A172 (cell line): ENCODE measurements at regions not wholly inside any gene's neighbourhood (a gene's known extent, or its start where the extent isn't known, plus 50 kb on each side); places are given as distances from the start of the nearest gene placed in this dataset.

Source experiments
- DNase-seq: peaks from one replicate; pipeline ENCODE4 v3.0.0-alpha.2; 2015; ENCODE audit warnings: low spot score

DNA sequence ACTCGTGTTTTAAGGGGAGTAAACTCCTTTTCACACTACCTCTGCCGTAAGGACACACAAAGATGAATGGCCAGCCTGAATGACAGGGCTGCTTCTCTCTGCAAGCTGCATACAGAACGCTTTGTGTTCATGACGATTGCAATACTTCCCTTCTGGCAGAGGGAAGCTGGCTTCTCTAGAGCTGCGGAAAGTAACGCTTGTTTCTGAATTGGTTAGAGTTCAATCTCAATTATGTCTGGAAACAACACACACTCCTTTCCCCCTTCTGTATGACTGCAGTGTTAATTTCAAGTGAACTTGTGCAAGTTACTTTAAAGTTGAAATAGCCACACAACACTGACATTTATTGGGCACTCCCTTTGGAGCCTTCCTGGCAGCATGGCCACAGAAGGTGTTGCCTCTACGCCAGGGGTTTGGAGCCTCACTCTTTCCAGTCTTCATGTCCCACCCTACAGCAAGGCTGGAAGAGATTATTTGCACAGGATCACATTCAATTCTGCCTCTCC lies 242.6 kb downstream of the NDFIP2 start:
- no peak for DNase-seq

DNA sequence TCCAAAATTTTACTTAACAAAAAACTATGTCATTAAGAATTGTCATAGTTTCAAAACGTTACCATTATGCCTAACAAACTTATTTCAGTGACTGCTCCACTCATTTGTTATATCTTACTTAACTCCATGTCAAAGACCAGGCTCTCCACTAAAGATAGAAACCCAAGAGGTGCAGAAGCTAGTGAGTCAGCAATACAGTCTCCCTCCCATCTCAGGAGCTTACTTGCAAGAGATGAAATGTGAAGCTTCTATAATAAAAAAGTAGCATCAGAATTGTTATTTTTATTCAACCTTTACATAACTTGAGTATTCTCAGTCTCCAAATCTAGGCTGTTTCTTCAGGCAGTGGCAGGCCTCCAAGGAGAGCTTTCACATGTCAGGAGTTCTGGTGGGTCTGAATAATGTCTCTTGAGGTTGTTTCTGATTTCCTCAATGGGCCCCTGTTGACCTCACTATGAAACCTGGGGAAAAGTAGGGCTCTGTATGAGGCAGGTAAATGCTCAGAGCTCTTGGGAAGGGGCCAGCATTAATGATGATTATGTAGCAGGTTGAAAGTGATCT lies 242.0 kb downstream of the NDFIP2 start:
- no peak for DNase-seq

DNA sequence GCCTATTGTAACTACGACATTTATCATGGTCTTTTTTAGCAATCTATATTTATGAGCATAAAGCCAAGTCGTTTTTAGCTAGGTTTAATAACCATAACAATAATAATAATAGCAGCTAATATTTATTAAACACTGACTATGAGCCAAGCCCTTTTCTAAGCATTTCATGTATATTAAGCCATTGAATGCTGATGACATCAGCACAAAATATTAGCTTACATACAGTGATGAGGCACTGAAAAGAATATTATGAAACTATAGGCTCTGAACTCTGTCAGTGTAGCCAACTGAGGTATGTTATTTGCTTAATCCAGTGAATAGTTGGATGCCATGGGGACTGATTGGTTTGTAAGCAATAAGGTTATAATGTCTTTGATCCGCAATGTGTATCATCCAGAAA lies 235.2 kb downstream of the NDFIP2 start:
- no peak for DNase-seq

DNA sequence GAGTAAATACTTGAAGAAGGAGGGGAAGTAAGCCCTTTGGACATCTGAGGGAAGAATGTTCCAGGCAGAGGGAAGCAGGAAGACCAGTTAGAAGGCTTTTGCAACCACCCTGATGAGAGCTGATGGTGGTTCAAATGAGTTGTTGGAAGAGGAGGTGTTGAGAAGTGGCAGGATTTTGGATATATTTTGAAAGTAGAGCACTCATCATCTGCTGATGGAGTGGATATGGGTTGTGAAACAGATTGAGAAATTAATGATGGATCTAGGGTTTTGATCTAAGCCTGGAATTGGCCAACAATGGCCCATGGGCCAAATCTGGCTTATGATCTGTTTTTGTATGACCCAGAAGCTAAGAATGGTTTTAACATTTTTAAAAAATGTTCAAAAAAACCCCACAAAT lies 230.7 kb downstream of the NDFIP2 start:
- DNase-seq = no peak

DNA sequence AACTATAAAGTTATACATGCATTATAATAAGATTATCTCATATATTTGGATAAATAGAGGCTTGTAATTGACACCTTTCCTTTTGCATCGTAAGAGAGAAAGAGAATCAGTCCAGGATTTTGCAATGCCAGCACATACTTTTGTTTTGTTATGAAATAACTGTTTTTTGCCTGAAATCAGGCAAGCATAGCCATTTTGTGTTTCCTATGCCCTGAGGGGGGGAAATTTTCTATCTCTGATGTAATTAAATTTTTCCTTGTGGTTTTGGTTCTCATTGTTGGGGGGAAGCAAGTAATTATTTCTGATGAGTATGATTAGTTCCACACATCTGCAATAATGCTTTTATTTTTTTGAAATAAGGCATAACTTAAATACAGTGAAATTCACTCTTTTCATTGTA lies 229.4 kb downstream of the NDFIP2 start:
- DNase-seq = no peak

DNA sequence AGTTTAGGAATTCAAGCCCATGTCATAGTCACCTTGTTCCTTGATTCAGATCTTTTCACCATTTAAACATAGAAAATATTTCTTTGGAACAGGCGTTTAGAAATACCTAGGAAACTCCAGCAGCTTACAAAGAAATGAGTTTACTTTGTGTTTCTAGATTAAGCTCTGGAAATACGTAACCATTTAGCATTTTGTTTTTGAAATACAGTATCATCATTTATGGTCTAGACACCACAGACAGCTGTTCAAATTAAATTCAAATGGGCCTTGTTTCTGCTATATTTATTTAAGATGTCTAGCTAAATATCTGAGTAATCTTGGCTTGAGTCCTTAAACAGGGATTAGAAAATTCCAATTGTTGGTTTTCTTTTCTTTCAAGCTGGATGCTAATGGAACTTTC lies 228.5 kb downstream of the NDFIP2 start:
- DNase-seq = peak; percentile 4

DNA sequence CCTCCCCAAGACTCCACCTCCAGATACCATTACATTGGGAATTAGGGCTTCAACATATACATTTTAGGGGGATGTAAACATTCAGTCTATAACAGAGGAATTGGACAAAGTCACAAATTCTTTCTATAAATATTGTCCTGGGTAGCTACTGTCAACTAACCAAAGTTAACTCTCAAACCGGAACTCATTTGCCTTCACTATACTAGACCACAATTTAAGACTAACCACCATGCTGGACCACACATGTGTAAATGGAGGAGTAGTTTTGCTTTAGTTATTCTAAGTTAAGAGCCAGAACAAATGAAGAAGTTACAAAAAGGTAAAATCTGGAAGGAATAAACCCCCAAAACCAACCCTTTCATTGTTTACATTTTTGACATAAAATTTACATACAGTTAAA lies 222.8 kb downstream of the NDFIP2 start:
- DNase-seq = no peak

DNA sequence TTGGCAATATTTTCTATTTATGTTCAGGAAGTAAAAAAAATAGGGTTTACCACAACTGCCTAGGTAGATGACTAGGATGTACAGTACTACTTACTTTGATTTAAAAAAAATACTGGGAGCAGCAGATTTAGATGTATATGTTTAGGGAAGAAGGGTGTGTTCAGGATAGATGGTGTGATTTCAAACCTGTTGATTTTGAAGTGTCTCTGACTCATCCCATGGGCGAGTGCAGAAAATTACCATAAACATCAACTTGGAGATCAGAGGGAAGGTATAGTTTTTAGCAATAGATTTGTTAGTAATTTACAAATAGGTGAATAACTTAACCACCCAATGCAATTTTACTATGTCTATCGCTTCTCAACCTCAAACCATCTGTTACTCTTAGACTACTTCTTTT lies 214.8 kb downstream of the NDFIP2 start:
- DNase-seq = no peak

DNA sequence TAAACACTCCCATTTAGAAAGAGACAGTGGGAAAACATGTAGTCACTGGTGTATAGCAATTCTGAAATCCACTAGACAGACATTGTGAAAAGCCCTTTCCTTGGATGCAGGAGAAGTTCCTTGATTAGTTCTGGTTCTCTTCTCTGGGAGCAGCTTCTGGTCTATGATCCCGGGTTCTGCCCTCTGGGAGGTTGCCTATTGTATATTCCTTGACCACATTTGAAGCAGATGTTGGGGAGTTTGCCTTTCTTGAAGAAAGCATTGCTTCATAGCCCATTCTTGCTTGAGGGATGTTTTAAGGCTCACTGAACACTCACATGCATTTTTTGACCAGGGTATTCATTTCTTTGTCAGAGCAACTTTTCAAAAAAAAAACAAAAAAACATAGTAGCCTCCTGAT lies 211.9 kb downstream of the NDFIP2 start:
- DNase-seq = no peak

DNA sequence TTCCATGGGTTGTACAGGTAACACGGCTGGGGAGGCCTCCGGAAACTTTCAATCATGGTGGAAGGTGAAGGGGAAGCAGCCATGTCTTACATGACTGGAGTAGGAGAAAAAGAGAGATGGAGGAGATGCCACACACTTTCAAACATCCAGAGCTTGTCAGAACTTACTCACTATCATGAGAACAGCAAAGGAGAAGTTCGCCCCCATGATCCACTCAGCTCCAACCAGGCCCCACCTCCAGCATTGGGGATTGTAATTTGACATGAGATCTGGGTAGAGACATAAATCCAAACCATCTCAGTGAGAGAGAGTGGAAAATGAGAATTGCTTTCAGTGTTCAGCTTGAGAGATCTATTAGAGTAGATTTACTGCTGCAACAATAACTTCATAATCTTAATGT lies 210.9 kb downstream of the NDFIP2 start:
- no peak for DNase-seq

DNA sequence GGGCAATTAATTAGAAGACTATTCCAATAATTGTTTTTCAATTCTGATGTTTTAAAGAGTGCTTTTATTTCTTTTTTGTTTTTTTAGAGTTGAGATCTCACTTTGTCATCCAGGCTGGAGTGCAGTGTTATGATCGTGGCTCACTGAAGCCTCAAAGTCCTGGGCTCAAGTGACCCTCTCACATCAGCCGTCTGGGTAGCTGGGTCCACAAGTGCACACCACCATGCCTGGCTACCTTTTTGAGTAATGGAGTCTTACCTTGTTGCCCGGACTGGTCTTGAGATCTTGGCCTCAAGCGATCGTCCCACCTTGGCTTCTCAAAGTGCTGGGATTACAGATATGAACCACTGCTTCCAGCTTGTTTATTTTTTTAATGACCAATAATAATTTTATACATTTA lies 207.8 kb downstream of the NDFIP2 start:
- no peak for DNase-seq

DNA sequence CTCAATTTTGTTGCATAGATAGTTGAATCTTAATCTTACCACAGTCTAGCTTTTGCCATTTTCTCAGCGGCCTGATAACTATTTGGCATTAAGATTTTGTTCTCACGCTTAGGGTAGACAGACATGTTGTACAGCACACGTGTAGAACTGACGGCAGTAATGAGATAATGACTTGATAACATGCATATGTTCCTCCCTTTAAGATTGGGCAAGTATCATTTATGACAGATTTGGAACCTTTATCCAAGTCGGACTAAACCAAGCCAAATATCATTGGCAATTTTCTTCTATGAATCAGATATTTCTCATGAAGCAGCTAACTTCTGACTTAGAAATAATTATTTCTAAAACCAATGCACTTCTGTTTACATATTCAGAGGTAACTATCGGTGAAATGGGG lies 205.5 kb downstream of the NDFIP2 start:
- no peak for DNase-seq

DNA sequence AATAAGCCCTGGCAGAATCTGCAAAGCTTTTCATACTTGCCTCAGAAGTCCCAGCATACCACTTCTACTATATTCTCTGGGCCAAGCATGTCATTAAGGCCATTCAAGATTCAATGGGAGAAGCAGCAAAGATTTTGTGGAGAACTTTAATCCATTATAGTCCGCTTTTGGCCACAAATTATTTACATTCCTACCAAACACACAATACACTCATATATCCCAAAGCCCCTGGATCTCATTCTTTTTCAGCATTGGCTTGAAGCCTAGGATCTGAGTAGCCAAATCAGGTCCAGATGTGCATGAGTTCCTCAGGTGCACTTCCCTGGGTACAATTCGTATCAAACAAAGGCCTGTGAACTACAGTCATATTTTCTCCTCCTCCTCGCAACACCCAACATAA lies 203.4 kb downstream of the NDFIP2 start:
- no peak for DNase-seq

DNA sequence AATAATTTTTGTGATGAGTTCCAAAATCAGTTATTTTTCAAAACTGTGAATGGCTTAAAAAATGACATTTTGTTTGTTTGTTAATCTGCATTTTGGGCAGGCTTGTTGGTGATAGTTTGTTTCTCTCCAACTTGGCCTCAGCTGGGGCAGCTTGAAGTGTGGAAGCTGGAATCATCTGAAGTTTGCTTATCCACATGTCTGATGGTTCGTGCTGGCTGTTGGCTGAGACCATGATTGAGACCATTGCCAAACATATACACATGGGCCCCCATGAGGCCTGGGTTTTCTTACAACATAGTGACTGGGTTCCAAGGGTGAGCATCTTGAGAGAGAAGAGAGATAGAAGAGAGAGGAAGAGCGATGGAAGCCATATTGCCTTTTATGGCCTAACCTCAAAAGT lies 201.2 kb downstream of the NDFIP2 start:
- DNase-seq = no peak

DNA sequence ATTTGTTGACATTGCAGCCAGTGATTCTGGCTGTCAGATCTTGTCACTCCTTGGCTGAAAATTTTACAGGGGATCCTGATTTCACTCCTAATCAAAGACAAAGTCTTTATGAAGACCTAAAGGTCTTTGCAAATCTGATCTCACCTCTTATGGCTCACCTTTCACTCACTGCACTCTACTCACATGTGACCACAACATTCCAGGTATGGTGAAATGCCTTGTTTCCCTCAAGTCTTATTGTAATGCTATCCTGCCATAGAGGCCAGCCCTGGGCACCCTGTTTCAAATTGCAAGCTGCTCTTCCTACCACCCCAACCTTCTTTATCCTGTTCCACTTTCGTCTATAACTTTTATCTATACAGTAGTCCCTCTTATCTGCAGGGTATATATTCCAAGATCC lies 200.1 kb downstream of the NDFIP2 start:
- no peak for DNase-seq

DNA sequence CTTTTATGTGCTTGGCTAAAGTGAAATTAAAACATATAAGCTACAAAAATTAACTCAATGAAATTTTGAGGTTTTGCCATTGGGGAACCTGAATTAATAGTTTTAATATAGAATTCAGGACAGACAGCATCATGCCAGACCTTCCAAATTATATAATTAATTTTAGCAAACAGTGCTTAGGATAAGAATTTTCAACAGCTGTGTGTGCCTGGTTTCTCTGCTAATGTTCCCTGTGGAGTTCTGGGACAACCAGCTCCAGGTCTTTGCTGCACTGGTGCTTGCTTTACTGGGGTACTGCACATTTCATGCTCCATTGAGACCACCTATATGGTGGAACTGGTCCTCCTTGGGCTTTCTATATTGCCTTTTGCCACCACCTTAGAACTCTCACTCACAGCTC lies 199.5 kb downstream of the NDFIP2 start:
- DNase-seq = no peak

DNA sequence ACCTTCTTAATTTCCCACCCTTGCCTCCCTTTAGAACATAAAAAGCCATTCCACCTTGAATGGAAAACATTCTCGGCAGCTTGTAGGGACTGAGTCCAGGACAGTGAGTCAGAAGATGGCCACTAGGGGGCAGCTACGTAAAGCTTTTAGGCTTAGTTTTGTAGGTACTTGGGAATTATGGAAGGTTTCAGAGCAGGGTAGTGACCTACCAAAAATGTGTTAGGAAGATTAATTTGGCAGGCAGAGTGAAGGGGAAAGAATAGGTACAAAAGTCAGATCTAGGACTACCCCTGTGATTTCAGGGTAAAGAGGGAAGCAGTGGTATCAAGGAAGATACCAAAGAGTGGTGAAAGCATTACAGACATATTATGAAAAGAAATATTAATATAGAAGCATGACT lies 198.4 kb downstream of the NDFIP2 start:
- peak; percentile 59 for DNase-seq

DNA sequence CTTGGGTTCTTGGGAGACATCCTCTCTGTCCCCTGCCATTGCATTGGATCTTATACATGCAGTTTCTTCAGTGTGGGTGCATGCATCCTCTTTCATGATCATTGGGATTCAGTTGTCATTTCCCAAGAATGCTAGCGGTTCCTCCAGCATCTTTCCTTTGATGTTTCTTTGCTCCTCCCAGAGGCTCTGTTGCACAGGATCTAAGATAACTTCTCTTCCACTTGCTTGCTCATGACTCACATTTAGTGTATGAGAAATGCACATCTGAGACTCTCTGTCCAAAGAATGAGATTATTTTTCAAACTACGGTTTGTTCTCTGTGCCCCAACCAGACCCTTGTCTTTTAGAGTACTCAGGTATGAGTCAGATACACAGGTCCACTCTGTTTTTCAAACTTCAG lies 197.1 kb downstream of the NDFIP2 start:
- DNase-seq = peak; percentile 27

DNA sequence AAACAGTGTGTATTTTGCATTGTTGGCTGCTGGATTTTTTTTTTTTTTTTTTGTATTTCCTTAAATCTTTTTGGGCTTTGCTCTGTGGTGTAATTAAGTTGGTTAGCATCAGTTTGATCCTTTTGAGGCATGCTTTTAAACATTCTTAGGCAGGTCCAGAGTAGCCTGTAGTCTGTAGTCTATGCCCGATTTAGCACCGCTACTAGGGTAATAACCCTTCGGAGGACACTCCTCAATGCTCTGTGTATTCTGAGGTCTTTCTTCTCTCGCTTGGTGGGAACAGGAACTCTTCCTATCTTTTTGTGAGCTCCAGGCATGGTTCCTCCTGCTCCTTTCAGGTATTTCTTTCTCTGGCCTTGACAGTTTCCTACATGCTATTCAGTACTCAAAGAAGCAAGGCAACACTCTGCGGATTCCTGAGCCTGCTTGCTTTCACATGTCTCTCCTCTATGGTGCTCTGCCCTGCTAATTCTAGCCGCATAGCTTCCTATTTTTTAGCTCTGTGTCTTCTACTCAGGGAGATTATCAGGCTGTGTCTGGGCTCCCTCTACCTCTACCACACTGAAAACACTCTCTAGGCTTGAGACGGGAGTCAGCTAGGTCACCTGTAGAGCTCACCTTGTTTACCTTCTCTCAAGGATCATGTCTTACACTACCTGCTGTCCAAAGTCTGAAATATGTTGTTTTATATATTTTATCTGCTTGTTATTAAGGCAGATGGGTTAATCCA lies 195.1 kb downstream of the NDFIP2 start:
- no peak for DNase-seq

DNA sequence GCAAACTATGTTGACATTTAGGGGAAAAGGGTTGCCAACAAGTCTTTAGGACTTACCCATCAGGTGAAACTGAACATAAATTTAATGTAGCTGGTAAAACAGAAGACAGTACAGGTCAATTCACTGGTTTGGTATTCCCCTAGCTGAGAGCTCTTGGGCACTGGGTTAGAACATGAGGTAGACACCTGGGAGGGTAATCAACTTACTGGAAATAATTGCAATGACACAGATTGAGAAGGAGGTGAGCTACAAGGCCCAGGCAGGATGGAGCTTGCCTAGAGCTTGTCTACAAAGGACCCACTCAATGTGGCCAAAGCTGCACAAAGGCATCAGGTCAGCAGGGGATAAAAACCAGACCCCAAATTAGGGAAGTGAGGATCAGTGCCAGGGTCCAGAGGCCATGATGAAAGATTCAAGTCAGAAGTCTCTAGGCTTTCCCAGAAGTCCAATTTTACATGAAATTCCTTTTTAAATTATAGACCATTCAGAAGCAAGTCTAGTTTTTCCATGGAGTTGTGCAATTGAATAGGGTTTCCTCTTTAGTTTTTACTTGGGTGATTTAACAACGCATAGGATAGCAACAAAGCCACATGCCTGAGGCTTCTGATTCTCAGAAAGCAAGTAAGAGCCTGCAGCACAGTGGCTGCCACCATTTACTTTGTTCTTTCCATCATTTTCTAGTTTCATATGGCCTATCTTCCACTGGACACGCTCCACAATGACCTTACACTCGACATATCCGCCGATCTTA lies 194.0 kb downstream of the NDFIP2 start:
- DNase-seq = no peak

DNA sequence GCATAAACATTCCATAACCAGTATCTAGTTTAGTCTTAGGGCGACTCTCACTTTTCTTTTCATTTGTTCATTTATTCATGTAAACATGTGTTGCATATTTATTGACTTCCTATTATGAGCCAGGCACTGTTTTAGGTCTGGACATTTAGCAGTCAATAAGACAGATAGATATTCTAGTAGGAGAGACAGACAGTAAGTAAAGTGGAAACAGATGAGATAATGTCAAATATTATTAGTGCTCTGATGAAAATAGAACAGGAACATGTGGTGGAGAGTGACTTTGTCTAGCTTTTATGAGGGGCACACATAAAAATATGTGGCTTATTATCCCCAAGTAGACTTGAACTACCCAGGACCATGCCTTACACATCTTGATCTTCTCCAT lies 193.0 kb downstream of the NDFIP2 start:
- DNase-seq = no peak

DNA sequence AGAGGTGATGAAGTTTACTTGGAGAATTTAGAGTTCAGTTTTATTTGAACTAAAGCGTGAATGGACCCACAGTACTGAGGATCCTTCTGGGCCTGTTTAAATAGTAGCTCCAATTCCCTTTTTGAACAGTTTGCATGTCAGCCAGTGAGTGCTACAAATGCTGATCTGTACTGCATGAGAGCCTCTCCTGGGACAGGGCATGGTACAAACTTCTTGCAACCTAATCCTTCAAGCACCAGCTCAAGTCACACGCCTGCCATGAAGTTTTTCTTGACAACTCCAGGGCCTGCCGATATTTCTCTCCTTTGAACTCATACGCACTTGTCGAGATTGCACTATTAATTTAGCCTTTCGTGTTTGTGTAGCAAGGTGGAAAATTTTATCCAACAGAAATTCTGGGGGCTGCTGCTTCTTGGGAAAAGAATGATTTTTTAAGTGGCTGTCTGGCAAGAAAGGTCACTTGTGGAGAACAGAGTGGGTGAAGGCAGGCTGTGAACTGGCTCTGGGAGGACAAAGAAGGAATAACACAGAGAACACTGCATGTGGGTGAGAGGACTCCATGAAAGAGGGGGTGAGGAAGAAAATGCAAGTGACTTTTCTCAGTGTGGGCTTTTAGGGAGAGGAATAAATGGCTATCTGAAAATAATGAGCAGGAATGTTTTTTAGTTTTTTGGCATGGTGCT lies 192.5 kb downstream of the NDFIP2 start:
- DNase-seq = no peak

DNA sequence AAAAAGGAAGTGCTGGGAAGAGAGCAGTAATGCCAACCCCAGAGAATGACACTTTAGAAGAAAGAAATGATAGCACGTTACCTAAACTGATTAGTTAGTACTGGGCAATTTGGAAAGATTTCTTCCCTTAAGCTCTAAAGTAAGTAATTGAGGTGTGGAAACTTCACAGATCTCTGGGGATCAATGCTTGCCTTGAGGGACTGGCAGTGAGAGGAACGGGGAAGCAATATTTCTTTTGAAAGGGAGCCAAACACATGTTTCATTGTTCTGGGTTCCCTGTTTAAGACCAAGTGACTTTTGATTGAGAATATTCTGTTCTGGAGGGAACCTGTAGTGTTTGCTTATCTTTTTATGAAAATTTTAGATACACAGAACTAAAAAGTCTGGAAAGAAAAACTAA lies 190.5 kb downstream of the NDFIP2 start:
- no peak for DNase-seq
